ENCODE measurements at regions not wholly inside any gene's neighbourhood (a gene's known extent, or its start where the extent isn't known, plus 50 kb on each side); places are given as distances from the start of the nearest gene placed in this dataset.

GRCh38 chr5:141787376-141787775 is 90.8 kb downstream of the PCDH1 start:
- H4K20me1 ChIP-seq (ENCODE audit: insufficient read depth, low read length): no peaks in the 10 kb centered on the region
- no peaks in the 10 kb centered on the region for H3K4me1 ChIP-seq (ENCODE audit: insufficient read depth, low read length, poor library complexity, severe bottlenecking)
- no peak for DNase-seq (ENCODE audit: low spot score)
- ChIA-PET POLR2A (interaction anchor here (0.7 kb wide), 1 partner anchor 1321 kb away, joined by 5 read pairs; no protein-coding TSS in a partner anchor), CTCF (ENCODE audit: unreplicated experiment) (no interaction called here)
- no peak overlapping the region for H3K27ac ChIP-seq (ENCODE audit: low read depth, low read length, poor library complexity, severe bottlenecking)
- H3K4me3 ChIP-seq (ENCODE audit: low read depth, low read length, poor library complexity, severe bottlenecking): no peak overlapping the region
- no peaks in the 10 kb centered on the region for H3K9me3 ChIP-seq (ENCODE audit: low read length)
- H3K79me2 ChIP-seq (ENCODE audit: insufficient read depth, low read depth, low read length): no peaks in the 10 kb centered on the region
- H3K36me3 ChIP-seq (ENCODE audit: insufficient read depth, low read length): no peaks in the 10 kb centered on the region
- H3K9me2 ChIP-seq (ENCODE audit: insufficient read depth, low read length): no peaks in the 10 kb centered on the region
- no peak overlapping the region for H3K4me2 ChIP-seq (ENCODE audit: low read length)
- no peak overlapping the region for H2AFZ ChIP-seq (ENCODE audit: low read length)
- no peak for TF ChIP-seq CTCF (conservative IDR thresholded peaks at IDR 0.05; ENCODE audit: low read length)
- no peak for TF ChIP-seq EZH2phosphoT487 (IDR thresholded peaks at IDR 0.05; ENCODE audit: borderline replicate concordance, low read depth, low read length)
- BruUV-seq (replicated peaks): no TSS peak
- intact Hi-C loops (cut with micrococcal nuclease; ENCODE audit: unreplicated experiment): no loop called here

GRCh38 chr5:141786700-141787099 is 91.5 kb downstream of the PCDH1 start:
- Histone ChIP-seq H3K79me2 (ENCODE audit: insufficient read depth, low read depth, low read length) (no peaks in the 10 kb centered on the region), H3K9me2 (ENCODE audit: insufficient read depth, low read length) (no peaks in the 10 kb centered on the region), H3K4me1 (ENCODE audit: insufficient read depth, low read length, poor library complexity, severe bottlenecking) (no peaks in the 10 kb centered on the region), H2AFZ (ENCODE audit: low read length) (no peak overlapping the region), H3K27ac (ENCODE audit: low read depth, low read length, poor library complexity, severe bottlenecking) (no peak overlapping the region), H3K4me3 (ENCODE audit: low read depth, low read length, poor library complexity, severe bottlenecking) (no peak overlapping the region), H3K9me3 (ENCODE audit: low read length) (no peaks in the 10 kb centered on the region), H4K20me1 (ENCODE audit: insufficient read depth, low read length) (no peaks in the 10 kb centered on the region), H3K36me3 (ENCODE audit: insufficient read depth, low read length) (no peaks in the 10 kb centered on the region), H3K4me2 (ENCODE audit: low read length) (no peak overlapping the region)
- no peak for DNase-seq (ENCODE audit: low spot score)
- intact Hi-C loops (cut with micrococcal nuclease; ENCODE audit: unreplicated experiment): no loop called here
- ChIA-PET POLR2A (interaction anchor here (0.8 kb wide), 1 partner anchor 29 kb away, joined by 3 read pairs; no protein-coding TSS in a partner anchor), CTCF (ENCODE audit: unreplicated experiment) (no interaction called here)
- BruUV-seq (replicated peaks): no TSS peak
- TF ChIP-seq EZH2phosphoT487 (IDR thresholded peaks at IDR 0.05; ENCODE audit: borderline replicate concordance, low read depth, low read length) (no peak), CTCF (conservative IDR thresholded peaks at IDR 0.05; ENCODE audit: low read length) (no peak)

GRCh38 chr5:141785711-141786110 is 92.5 kb downstream of the PCDH1 start:
- no peak overlapping the region for H3K4me3 ChIP-seq (ENCODE audit: low read depth, low read length, poor library complexity, severe bottlenecking)
- DNase-seq (ENCODE audit: low spot score): no peak
- CTCF ChIA-PET (ENCODE audit: unreplicated experiment): no interaction called here
- no peaks in the 10 kb centered on the region for H3K9me3 ChIP-seq (ENCODE audit: low read length)
- H2AFZ ChIP-seq (ENCODE audit: low read length): no peak overlapping the region
- BruUV-seq (replicated peaks): no TSS peak
- POLR2A ChIA-PET: interaction anchor here (0.7 kb wide), 1 partner anchor 17 kb away, joined by 3 read pairs; no protein-coding TSS in a partner anchor
- no peaks in the 10 kb centered on the region for H3K79me2 ChIP-seq (ENCODE audit: insufficient read depth, low read depth, low read length)
- intact Hi-C loops (cut with micrococcal nuclease; ENCODE audit: unreplicated experiment): no loop called here
- TF ChIP-seq EZH2phosphoT487 (IDR thresholded peaks at IDR 0.05; ENCODE audit: borderline replicate concordance, low read depth, low read length) (no peak), CTCF (conservative IDR thresholded peaks at IDR 0.05; ENCODE audit: low read length) (no peak)
- H3K4me1 ChIP-seq (ENCODE audit: insufficient read depth, low read length, poor library complexity, severe bottlenecking): no peaks in the 10 kb centered on the region
- no peaks in the 10 kb centered on the region for H3K36me3 ChIP-seq (ENCODE audit: insufficient read depth, low read length)
- no peaks in the 10 kb centered on the region for H4K20me1 ChIP-seq (ENCODE audit: insufficient read depth, low read length)
- no peak overlapping the region for H3K4me2 ChIP-seq (ENCODE audit: low read length)
- no peak overlapping the region for H3K27ac ChIP-seq (ENCODE audit: low read depth, low read length, poor library complexity, severe bottlenecking)
- no peaks in the 10 kb centered on the region for H3K9me2 ChIP-seq (ENCODE audit: insufficient read depth, low read length)
